ENCODE measurements at regions not wholly inside any gene's neighbourhood (a gene's known extent, or its start where the extent isn't known, plus 50 kb on each side); places are given as distances from the start of the nearest gene placed in this dataset.

DNA sequence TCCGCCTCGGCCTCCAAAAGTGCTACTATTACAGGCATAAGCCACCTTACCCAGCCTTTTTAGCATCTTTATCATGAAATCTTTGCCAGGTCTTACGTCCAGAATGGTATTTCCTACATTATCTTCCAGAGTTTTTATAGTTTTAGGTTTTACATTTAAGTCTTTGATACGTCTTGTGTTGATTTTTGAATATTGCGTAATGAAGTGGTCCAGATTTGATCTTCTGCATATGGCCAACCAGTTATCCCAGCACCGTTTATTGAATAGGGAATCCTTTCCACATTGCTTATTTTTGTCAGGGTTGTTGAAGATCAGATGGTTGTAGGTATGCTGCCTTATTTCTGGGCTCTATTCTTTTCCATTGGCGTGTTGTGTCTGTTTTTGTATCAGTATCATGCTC is 349.6 kb downstream of the KCTD8 start:
- ChIA-PET POLR2A (no interaction called here), CTCF (no interaction called here)
- TF ChIP-seq JUN (IDR thresholded peaks at IDR 0.05; ENCODE audit: borderline replicate concordance, insufficient read depth, insufficient read length, low read depth) (no peak), POLR2A (IDR thresholded peaks at IDR 0.05; ENCODE audit: low read depth, low read length) (no peak), POLR2AphosphoS5 (IDR thresholded peaks at IDR 0.05; ENCODE audit: insufficient read depth, low read depth, low read length) (no peak), EZH2 (IDR thresholded peaks at IDR 0.05; ENCODE audit: borderline replicate concordance, low read depth, low read length, severe bottlenecking) (no peak), GATA2 (IDR thresholded peaks at IDR 0.05; ENCODE audit: insufficient read depth, insufficient read length, low read depth, low read length) (no peak), CTCF (IDR thresholded peaks at IDR 0.05; ENCODE audit: extremely low read depth in 1 of 2, insufficient read depth in 1 of 2, low read depth in 1 of 2, low read length in 2 of 2) (no peak), MYC (IDR thresholded peaks at IDR 0.05; ENCODE audit: low read depth, low read length) (no peak), FOS (IDR thresholded peaks at IDR 0.05; ENCODE audit: borderline replicate concordance, insufficient read depth, low read length) (no peak)
- TF ChIP-seq, protein P1, sequence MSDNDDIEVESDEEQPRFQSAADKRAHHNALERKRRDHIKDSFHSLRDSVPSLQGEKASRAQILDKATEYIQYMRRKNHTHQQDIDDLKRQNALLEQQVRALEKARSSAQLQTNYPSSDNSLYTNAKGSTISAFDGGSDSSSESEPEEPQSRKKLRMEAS (IDR thresholded peaks at IDR 0.05; ENCODE audit: insufficient read depth, insufficient read length) = no peak
- intact Hi-C loops (cut with micrococcal nuclease) (no loop called here), dilution Hi-C loops (cut with MboI; ENCODE audit: extremely low pct_ligation_motif_present, low sequenced_read_pairs) (no loop called here)
- no peaks in the 10 kb centered on the region for H3K36me3 ChIP-seq (ENCODE audit: control insufficient read depth in 2 of 2, extremely low read depth in 1 of 2, insufficient read depth in 2 of 2, low read length in 2 of 2)
- H3K9me3 ChIP-seq (replicated peaks; ENCODE audit: control insufficient read depth, insufficient read depth, low read length) = no peaks in the 10 kb centered on the region
- H3K4me3 ChIP-seq (replicated peaks in 1 of 3; ENCODE audit: insufficient read depth in 1 of 3, low read depth in 1 of 3, low read length in 3 of 3) = no peak overlapping the region
- H4K20me1 ChIP-seq (replicated peaks; ENCODE audit: control insufficient read depth, extremely low read depth, insufficient read depth, low read length) = no peaks in the 10 kb centered on the region
- H3K27me3 ChIP-seq (ENCODE audit: control insufficient read depth in 2 of 2, insufficient read depth in 2 of 2, low read length in 2 of 2) = no peaks in the 10 kb centered on the region
- H3K9me1 ChIP-seq (replicated peaks; ENCODE audit: control insufficient read depth, extremely low read depth, insufficient read depth, low read length) = no peaks in the 10 kb centered on the region
- H3K9ac ChIP-seq (replicated peaks; ENCODE audit: extremely low read depth, insufficient read depth, low read length) = no peak overlapping the region
- no peak for FAIRE-seq
- no peak overlapping the region for H3K27ac ChIP-seq (ENCODE audit: insufficient read depth, low read depth, low read length)
- H3K4me1 ChIP-seq (ENCODE audit: control insufficient read depth, extremely low read depth, insufficient read depth, low read length) = no peaks in the 10 kb centered on the region
- H3K4me2 ChIP-seq (ENCODE audit: insufficient read depth, low read length) = no peak overlapping the region
- BruUV-seq (replicated peaks) = no TSS peak
- no peak for DNase-seq (ENCODE audit: low read depth, low spot score)
- H3K79me2 ChIP-seq (ENCODE audit: control insufficient read depth, insufficient read depth, low read length) = no peaks in the 10 kb centered on the region
- H2AFZ ChIP-seq (ENCODE audit: low read depth, low read length) = no peak overlapping the region
